ENCODE measurements at regions not wholly inside any gene's neighbourhood (a gene's known extent, or its start where the extent isn't known, plus 50 kb on each side); places are given as distances from the start of the nearest gene placed in this dataset.

- TF ChIP-seq CTCF (IDR thresholded peaks at IDR 0.05) (no peak), POLR2A (IDR thresholded peaks at IDR 0.05) (no peak)
These were observed 137.8 kb downstream of the UQCRFS1 start for GRCh38 chr19:29075149-29075548.
